ENCODE measurements at regions not wholly inside any gene's neighbourhood (a gene's known extent, or its start where the extent isn't known, plus 50 kb on each side); places are given as distances from the start of the nearest gene placed in this dataset.

DNA sequence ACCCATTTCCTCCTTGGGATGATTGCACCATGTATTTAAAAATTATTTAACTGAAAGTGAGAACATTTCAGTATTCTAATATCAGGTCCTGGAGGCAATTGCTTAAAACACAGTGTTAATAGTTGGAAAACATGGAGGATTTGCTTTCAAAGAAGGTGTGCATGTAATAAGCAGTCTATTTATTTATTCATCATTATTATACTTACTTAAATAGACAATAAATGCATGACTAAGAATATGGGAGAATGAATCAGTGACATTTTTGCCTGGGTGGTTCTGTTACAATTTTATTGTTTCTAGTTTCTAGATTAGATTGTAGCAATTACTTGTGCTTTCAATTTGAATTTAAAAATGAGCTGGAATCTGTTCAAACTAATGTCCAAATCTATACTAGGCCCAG lies 145.5 kb downstream of the AREG start:
- H3K9me2 ChIP-seq (ENCODE audit: insufficient read depth, low read length) = no peaks in the 10 kb centered on the region
- no peaks in the 10 kb centered on the region for H3K4me1 ChIP-seq (ENCODE audit: insufficient read depth, low read length, poor library complexity, severe bottlenecking)
- H2AFZ ChIP-seq (ENCODE audit: low read length) = no peak overlapping the region
- POLR2A ChIA-PET = no interaction called here
- H3K4me3 ChIP-seq (ENCODE audit: low read depth, low read length, poor library complexity, severe bottlenecking) = no peak overlapping the region
- intact Hi-C loops (cut with micrococcal nuclease; ENCODE audit: unreplicated experiment) = no loop called here
- no peak overlapping the region for H3K4me2 ChIP-seq (ENCODE audit: low read length)
- CTCF ChIA-PET (ENCODE audit: unreplicated experiment) = no interaction called here
- no peaks in the 10 kb centered on the region for H3K36me3 ChIP-seq (ENCODE audit: insufficient read depth, low read length)
- DNase-seq (ENCODE audit: low spot score) = no peak
- no peak overlapping the region for H3K27ac ChIP-seq (ENCODE audit: low read depth, low read length, poor library complexity, severe bottlenecking)
- TF ChIP-seq EZH2phosphoT487 (IDR thresholded peaks at IDR 0.05; ENCODE audit: borderline replicate concordance, low read depth, low read length) = no peak
- TF ChIP-seq, protein P1, sequence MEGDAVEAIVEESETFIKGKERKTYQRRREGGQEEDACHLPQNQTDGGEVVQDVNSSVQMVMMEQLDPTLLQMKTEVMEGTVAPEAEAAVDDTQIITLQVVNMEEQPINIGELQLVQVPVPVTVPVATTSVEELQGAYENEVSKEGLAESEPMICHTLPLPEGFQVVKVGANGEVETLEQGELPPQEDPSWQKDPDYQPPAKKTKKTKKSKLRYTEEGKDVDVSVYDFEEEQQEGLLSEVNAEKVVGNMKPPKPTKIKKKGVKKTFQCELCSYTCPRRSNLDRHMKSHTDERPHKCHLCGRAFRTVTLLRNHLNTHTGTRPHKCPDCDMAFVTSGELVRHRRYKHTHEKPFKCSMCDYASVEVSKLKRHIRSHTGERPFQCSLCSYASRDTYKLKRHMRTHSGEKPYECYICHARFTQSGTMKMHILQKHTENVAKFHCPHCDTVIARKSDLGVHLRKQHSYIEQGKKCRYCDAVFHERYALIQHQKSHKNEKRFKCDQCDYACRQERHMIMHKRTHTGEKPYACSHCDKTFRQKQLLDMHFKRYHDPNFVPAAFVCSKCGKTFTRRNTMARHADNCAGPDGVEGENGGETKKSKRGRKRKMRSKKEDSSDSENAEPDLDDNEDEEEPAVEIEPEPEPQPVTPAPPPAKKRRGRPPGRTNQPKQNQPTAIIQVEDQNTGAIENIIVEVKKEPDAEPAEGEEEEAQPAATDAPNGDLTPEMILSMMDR (conservative IDR thresholded peaks at IDR 0.05; ENCODE audit: low read length) = no peak
- H4K20me1 ChIP-seq (ENCODE audit: insufficient read depth, low read length) = no peaks in the 10 kb centered on the region
- no peaks in the 10 kb centered on the region for H3K9me3 ChIP-seq (ENCODE audit: low read length)
- no TSS peak for BruUV-seq (replicated peaks)
- H3K79me2 ChIP-seq (ENCODE audit: insufficient read depth, low read depth, low read length) = no peaks in the 10 kb centered on the region

DNA sequence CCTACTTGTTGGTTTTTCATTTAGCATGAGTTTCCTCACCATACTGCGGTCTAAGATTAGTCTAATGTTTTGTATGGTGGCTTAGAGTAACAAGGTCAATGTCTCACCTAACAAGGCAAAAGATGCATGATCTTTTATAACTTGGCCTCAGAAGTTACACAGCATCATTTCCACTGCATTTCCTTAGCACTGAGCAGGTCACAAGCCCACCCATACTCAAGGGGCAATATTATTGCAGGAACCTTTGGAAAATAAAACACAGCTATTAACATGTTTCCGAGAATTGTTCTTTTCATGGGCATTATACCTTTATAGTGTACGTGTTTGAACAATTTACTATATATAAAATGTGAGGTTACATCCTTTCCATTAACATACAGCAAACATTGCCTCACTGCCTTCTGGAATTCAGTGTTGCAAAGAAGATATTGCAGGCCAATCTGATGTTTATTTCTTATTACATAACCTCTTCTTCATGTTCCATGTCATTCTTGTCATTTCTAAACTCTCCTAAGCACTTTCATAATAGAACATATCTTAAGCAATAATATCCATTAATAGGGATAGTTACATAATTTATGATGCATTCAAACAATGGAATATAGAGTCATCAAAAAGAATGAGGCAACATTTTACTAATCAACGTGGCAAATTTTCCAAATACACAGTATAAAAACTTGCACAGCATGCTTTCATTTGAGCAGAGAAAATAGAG lies 153.8 kb downstream of the AREG start:
- BruUV-seq (replicated peaks) = no TSS peak
- CTCF ChIA-PET (ENCODE audit: unreplicated experiment) = no interaction called here

DNA sequence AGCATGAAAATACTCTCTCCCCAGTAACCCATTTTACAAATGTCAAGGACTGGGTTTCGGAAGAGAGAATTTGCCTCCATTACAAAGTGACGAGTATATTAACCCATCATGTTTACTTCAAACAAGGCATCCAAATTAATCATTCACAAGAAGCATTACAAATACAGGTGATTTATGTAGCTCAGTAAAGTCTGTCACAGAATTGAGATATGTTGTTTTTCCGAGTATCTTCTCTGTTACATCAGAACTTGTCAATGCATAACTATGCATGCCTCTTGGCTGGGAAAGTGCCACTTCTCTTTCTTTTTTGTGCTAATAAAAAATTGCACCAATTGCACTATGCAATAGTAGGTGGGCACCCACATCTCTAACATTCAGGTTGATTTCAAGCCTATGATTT lies 158.2 kb downstream of the AREG start:
- BruUV-seq (replicated peaks) = no TSS peak
- CTCF ChIA-PET (ENCODE audit: unreplicated experiment) = no interaction called here

More for the DNA sequence above, 153.8 kb downstream of the AREG start:
- Histone ChIP-seq H3K4me2 (ENCODE audit: low read length) (no peak overlapping the region), H2AFZ (ENCODE audit: low read length) (no peak overlapping the region), H4K20me1 (ENCODE audit: insufficient read depth, low read length) (no peaks in the 10 kb centered on the region), H3K79me2 (ENCODE audit: insufficient read depth, low read depth, low read length) (no peaks in the 10 kb centered on the region), H3K36me3 (ENCODE audit: insufficient read depth, low read length) (no peaks in the 10 kb centered on the region), H3K4me1 (ENCODE audit: insufficient read depth, low read length, poor library complexity, severe bottlenecking) (no peaks in the 10 kb centered on the region), H3K9me2 (ENCODE audit: insufficient read depth, low read length) (no peaks in the 10 kb centered on the region), H3K27ac (ENCODE audit: low read depth, low read length, poor library complexity, severe bottlenecking) (no peak overlapping the region), H3K4me3 (ENCODE audit: low read depth, low read length, poor library complexity, severe bottlenecking) (no peak overlapping the region), H3K9me3 (ENCODE audit: low read length) (no peaks in the 10 kb centered on the region)
- POLR2A ChIA-PET = no interaction called here
- intact Hi-C loops (cut with micrococcal nuclease; ENCODE audit: unreplicated experiment) = no loop called here
- no peak for TF ChIP-seq EZH2phosphoT487 (IDR thresholded peaks at IDR 0.05; ENCODE audit: borderline replicate concordance, low read depth, low read length)
- TF ChIP-seq, protein P1 (conservative IDR thresholded peaks at IDR 0.05; ENCODE audit: low read length) = no peak
- DNase-seq (ENCODE audit: low spot score) = no peak

More for the DNA sequence above, 158.2 kb downstream of the AREG start:
- intact Hi-C loops (cut with micrococcal nuclease; ENCODE audit: unreplicated experiment) = no loop called here
- TF ChIP-seq, protein P1 (conservative IDR thresholded peaks at IDR 0.05; ENCODE audit: low read length) = no peak
- no peak for TF ChIP-seq EZH2phosphoT487 (IDR thresholded peaks at IDR 0.05; ENCODE audit: borderline replicate concordance, low read depth, low read length)
- H3K27ac ChIP-seq (ENCODE audit: low read depth, low read length, poor library complexity, severe bottlenecking) = no peak overlapping the region
- H3K4me3 ChIP-seq (ENCODE audit: low read depth, low read length, poor library complexity, severe bottlenecking) = no peak overlapping the region
- H3K36me3 ChIP-seq (ENCODE audit: insufficient read depth, low read length) = no peaks in the 10 kb centered on the region
- no peaks in the 10 kb centered on the region for H3K79me2 ChIP-seq (ENCODE audit: insufficient read depth, low read depth, low read length)
- no peaks in the 10 kb centered on the region for H3K4me1 ChIP-seq (ENCODE audit: insufficient read depth, low read length, poor library complexity, severe bottlenecking)
- no peaks in the 10 kb centered on the region for H4K20me1 ChIP-seq (ENCODE audit: insufficient read depth, low read length)
- no peak overlapping the region for H2AFZ ChIP-seq (ENCODE audit: low read length)
- H3K4me2 ChIP-seq (ENCODE audit: low read length) = no peak overlapping the region
- H3K9me3 ChIP-seq (ENCODE audit: low read length) = no peaks in the 10 kb centered on the region
- H3K9me2 ChIP-seq (ENCODE audit: insufficient read depth, low read length) = no peaks in the 10 kb centered on the region
- POLR2A ChIA-PET = interaction anchor here (0.6 kb wide), 1 partner anchor 168 kb away, joined by 3 read pairs; no protein-coding TSS in a partner anchor
- DNase-seq (ENCODE audit: low spot score) = no peak

All from OCI-LY7 (cell line).